GM19397 (cell line): ENCODE measurements at regions not wholly inside any gene's neighbourhood (a gene's known extent, or its start where the extent isn't known, plus 50 kb on each side); places are given as distances from the start of the nearest gene placed in this dataset.
"Not testable (repeated sequence)": the region's sequence is repeated elsewhere in the genome, so short reads cannot be mapped to it uniquely, and the experiment has no call there.

Experiments used
- ATAC-seq: cut with Tn5 transposase; IDR thresholded peaks from one replicate; pipeline ENCODE4 v1.9.1; 2021; ENCODE audit warnings: mild to moderate bottlenecking, moderate library complexity; ENCODE audit not compliant: unreplicated experiment

DNA sequence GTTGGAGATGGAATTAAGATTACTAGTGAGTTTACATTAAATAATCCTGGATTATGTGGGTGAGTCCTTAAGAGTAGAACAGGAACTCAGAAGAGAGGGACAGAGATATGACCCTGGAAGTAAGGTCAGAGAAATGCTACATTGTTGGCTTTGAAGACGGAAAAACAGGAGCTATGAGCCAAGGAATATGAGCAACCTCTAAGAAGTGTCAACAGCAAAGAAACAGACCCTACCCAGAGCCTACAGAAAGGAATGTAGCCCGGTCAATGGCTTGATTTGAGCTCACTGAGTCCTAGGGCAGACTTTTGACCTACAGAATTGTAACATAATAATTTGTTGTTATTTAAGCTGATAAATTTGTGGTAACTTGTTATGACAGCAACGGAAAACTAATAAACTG, 304.9 kb downstream of the IPMK start:
- no peak for ATAC-seq

DNA sequence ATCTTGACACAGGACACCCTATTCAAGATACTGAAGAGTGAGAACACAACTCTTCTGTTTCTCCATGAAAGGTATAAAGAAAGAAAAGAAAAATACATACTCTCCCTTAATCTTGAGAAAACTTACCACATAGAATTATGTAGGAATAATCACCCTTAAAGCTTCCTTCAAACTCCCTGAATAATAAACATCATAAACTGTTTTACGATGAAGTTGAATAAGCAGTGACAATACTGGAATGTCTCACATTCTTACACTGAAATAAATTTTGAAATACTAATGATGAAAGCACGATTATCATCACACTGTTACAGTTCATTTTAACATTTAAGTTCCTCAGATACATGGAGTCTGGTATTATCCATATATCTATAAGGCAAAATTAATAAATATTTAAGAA, 306.2 kb downstream of the IPMK start:
- ATAC-seq = no peak

DNA sequence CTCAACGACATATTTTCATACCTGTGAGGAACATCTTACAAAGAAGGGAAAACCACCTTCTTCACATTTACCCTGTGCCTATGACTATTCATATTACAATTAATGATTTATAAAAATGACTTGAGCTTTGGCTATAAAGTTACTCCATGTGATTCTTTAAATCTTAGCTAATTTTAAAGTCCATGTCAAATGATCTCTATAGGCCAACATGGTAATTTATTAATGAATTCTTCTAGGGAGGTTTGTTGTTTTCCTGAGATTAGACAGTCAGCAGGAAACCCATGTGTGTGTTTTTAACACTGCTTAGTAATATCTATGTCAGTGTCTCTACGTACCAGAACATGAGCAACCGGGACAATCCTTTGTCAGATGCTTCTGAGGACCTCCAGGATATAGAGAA, 307.3 kb downstream of the IPMK start:
- no peak for ATAC-seq

DNA sequence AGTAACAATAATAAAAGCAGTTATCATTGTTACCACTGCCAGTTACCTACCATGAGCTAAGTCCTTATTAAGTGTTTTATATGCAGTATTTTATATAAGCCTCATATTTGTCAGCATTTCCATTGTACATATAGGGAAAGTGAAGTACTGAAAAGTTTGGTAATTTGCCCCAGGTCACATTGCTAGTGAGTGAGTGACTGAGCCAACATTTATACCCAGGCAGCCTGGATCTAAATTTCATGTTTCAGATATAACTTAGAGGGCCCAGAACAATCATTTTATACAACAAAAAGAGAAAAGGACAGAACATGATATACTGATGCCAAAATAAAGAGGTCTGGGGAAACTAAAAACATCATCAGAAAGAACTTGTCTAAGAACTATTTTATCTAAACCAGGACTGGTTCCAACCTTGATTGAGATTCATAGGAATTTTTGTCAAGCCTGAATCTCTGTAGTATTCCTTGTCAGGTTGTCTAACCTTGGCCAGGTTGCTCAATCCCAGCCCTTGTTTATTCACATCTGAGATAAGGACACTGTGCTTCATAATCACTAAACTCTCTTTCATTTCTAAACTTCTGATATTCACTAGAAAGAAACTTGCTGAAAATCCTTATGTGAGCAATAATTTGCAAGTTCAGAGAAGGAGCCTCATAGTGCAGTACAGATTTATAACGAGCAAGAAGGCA, 308.2 kb downstream of the IPMK start:
- no peak for ATAC-seq

DNA sequence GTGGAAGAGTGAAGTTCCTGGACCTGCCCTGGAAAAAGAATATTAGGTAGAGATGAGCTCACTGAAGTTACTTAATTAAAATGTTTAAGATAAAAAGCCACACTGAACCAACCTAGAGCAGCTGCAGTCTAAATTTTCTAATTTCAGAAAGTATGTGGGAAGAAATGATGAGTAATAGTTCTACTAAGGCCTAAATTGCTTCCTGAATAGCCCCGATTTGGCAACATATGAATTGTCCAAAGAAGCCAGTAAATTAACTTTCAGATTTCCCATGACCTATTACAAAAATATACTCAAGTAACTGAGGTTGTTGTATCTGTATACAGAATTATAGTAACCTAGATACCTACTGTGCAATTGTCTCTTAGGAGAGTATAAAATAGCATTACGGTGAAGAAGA, 312.6 kb downstream of the IPMK start:
- no peak for ATAC-seq

DNA sequence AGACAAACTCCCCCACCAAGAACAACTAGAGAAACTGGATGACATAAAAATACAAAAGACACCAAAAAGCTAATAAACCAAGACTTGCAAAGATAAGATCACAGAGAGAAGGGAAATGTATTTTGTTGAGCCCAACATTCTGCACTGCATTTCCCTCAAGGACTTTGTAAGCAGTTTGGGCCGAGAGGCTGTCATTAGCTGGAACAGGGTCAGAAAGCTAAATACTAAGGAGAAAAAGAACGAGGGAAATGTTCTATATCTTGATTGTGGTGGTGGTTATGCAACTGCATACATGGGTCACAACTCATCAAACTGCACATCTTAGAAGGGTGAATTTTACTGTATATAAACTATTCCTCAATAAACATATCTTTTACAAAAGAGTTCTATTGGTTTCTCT, 315.0 kb downstream of the IPMK start:
- no peak for ATAC-seq

DNA sequence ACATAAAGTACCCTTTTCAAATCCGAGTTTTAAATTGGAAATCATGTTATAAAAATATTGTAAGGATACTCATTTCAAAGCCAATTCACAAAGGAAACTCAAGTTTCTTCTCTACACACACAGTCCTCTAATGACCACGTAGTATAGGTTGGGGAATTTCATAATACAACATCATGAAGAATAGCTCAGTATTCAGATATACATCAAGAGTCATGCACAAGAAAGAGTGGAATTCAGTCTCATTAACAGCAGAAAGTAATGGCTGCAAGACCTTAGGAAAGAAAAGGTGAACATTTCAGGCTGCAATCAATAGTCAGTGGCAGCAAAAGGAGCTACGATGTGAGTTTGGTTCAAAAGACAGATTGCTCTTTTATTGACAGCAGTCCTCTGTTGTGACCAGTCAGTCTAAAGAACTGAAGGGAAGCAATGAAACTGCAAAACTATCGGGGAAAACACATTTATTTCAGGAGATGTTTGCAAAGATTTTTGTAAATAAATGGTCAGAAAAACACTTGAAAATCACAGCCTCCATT, 317.2 kb downstream of the IPMK start:
- no peak for ATAC-seq

DNA sequence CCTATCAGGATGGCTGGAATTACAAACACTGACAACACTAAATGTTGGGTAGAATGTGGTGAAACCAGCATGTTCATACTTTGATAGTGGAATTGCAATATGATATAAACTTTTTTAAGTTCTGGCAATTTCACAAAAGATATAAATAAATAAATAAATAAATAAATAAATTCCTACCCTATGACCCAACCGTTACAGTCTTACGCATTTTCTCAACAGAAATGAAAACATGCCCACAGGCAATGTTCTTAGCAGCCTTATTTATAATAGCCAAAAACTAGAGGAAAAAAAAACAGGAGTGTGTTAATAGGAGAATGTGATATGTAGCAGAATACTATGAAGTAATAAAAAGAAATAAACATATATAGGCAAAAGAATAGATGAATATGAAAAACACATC, 318.9 kb downstream of the IPMK start:
- no peak for ATAC-seq

DNA sequence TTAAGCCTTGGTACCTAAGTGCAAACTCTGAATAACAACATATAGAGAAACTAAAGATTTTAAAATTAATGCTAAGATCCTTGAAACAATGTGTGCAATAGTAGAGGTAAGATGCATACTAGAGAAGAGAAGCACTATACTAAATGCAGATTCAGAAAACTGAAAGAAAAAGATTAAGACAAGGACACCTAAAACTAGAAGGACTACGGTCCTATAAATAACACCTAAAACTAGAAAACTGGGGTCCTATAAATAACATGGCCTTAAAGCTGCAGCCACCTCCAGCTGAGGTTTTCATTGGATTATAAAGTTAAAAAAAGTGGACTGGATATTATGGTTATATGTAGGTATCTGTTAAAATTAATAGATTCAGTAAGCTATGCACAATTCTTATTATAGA, 320.9 kb downstream of the IPMK start:
- no peak for ATAC-seq

DNA sequence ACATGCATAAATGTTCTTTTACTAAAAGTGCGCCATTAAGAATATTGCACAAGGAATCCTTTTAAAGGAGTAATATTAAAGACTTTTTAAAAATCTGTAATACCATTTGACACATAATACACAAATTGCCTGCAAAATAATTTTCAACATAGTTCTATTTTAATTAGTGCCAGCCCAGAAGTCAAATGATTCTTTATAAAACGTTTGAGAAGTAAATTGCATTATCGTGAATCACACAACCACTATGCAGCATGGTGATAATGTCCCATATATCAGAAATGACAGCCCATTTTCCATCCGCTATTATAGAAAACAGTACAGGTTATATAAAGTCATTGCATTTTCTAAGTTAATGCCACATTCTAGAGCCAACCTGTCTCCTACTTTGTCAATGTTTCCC, 324.0 kb downstream of the IPMK start:
- no peak for ATAC-seq

DNA sequence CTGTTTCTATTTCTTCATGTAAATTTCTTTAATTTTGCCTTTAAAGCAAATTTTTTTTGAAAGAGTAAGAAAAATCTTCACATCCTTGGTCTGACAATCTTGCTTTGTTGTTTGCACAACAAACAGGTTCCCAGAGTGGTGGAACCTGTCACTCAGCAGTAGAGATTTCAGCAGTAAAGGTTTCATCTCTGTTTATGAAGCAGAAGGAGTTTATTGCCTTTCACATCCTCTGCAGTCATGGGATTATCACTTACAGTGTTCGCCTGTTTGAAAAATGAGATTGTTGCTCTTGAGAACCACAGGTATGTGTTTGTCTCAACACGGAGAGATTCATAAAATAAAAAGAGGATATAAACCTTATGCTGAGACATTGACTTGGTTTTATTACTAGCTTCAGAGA, 342.6 kb downstream of the IPMK start:
- no peak for ATAC-seq

DNA sequence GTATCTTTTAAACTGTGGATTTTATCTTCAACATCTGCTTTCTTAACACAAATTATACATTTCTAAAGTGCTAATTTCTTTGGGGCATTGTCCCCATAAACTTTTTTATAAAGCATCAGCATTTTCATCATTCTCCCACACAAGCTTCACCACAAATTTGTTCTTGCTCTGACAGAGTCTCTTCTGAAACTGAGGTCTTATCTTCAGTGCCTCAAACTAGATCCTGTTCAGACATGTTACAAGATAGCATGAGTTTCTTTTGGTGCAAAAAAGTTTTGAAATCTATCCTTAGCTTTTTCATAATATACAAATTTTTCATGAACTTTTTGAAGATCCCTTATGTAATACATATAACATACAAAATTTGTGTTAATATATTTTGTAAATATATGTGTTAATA, 346.6 kb downstream of the IPMK start:
- no peak for ATAC-seq

DNA sequence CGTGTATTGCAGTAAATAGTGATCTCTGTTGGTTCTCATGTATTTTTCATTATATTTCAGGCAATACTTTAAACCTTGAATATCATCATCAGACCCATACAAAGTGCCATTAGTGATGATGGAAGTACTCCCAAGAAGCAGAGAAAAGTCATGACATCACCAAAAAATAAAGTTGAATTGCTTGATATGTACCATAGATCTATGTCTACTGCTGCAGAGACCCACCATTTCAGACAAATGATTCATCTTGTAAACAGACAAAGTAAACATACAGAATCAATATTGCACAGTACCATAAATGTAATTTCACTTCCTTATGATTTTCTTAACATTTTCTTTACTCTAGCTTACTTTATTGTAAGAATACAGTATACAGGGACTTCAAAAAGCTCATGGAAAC, 347.8 kb downstream of the IPMK start:
- ATAC-seq = no peak

DNA sequence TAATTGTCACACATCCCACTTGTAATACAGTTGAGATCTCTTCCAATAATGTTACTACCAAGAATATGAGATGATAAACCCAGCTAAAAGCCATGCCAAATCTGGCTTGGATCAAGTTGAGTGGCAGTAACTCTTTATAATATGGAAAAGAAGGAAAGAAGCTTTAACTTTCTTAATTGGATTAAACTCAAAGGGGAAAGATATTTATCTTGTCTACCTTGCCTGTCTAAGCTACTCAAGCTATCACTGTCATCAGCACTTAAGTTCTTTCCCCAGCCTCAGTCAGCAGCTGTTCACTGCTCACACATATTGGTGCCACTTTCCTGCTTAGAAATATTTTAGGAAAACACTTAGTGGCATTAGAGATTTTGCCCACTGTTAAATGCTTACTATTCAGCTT, 350.7 kb downstream of the IPMK start:
- ATAC-seq = no peak

DNA sequence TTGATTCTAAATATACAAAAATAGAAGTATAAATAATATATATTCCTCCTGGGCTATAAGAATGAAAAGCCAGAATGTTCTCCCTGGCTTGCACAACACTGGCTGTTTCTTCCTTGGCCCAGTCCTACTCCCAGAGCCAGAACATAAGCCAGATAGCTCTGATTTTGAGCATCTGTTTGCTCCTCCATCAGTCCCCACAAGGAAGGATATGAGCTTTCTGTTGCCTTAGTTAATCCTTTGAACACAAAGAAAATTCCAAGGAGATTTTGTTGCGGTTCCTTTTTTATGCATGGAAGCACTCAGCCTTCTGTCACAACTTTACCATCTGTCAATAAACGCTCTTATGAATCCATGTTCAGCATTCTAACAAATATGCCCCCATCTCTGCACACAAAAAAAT, 361.8 kb downstream of the IPMK start:
- ATAC-seq = no peak

DNA sequence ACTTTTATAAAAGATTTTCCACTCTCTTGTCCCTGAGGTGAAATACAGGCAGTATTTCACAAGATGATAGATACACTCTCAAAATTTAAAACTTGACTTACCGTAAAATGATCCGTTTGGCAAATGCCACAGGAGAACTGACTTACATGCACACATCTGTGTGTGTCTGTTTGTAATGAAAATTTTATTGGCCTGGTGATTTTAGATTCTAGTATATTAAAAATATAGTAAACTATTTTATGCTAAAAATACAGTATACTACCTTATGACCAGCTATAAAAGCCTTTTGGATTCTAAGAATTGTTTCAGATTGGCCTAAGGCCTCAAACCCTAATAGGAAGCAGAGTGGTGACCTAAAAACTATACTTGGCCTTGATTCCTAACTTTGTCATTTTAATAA, 362.7 kb downstream of the IPMK start:
- no peak for ATAC-seq

DNA sequence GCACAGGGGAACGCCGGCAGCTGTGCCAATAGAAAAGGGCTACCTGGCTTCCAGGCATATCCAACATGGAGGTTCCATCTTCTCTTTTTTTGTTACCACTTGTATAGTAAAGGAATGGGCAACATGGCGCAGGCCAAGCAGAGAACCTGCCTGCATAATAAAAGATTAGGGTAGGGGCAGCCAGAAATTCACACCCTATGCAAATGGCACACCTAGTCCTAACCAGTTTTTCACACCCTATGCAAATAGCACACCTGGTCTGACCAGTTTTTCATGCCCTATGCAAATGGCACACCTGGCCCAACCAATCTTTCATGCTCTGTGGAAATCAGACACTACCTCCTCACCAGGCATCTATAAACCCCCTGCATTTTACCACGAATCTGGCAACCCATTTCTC, 369.5 kb downstream of the IPMK start:
- ATAC-seq = no peak

DNA sequence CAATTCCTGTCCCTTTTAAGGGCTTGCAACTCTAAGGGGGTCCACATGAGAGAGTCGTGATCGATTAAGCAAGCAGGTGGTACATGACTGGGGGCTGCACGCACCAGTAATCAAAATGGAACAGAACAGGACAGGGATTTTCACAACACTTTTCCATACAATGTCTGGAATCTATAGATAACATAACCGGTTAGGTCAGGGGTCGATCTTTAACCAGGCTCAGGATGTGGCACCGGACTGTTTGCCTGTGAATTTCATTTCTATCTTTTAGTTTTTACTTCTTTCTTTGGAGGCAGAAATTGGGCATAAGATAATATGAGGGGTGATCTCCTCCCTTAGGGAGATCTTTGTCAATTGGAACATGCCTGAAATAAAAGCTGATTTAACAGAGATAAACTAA, 370.1 kb downstream of the IPMK start:
- ATAC-seq = no peak

DNA sequence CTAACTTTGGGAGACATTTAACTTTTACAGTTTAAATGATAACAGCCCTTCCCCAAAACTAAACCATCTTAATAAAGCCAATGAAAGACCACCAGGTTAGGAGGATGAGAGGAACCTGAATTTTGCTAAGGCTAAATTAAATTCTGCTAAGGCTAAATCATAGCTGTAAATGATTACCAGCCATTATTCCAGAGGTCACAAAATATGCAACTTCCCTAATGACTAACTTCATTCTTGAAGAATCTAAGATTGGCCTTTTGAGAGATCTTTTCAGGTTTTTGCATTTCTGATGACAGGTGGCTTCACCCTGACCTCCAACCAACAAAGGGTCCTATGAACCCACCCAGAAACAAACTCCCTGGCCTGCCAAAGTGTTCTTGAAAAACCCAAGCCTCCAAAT, 373.3 kb downstream of the IPMK start:
- no peak for ATAC-seq

DNA sequence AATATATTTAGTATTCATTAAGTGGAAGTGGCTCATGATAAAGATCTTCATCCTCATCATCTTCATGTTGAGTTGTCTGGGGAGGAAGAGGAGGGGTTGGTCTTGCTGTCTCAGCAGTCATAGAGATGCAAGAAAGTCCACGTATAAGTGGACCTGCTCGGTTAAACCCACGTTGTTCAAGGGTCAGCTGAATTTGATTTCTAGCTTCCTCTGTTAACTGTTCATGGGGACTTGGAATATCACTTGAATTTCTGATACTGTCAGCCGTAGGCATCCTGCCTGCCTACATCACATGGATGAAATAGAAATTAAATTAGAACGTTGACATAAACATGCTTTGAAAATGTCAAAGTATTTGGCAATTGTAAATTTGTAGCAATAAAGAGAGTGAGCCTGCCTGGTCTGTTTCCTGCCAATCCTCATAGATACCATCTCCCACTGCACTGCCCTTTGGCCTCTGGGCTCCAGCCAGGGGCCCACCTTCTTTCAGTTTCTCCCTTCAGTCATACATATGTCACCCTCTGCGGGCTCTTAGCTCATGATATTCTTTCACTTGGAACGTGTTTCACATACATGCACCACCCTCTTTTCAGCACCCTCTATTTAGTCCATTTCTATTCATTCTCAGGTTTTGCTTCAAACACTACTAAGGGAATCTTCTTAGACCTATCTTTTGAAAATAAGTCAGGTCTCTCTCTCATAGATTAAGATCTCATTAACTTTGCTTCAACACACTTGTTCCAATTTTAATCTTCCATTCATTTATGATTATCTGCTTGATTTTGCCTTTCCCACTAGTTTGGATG, 376.3 kb downstream of the IPMK start:
- no peak for ATAC-seq

DNA sequence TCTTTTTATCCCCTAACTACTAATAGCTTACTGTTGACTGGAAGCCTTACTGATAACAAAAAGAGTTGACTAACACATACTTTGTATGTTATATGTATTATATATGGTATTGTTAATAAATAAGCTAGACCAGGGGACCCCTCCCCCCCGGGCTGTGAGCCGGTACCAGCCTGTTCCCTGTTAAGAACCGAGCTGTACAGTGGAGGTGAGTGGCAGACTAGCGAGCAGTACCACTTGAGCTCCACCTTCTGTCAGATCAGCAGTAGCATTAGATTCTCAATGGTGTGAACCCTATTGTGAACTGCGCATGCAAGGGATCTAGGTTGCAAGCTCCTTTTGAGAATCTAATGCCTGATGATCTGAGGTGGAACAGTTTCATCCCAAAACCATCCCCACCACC, 377.0 kb downstream of the IPMK start:
- ATAC-seq = no peak

DNA sequence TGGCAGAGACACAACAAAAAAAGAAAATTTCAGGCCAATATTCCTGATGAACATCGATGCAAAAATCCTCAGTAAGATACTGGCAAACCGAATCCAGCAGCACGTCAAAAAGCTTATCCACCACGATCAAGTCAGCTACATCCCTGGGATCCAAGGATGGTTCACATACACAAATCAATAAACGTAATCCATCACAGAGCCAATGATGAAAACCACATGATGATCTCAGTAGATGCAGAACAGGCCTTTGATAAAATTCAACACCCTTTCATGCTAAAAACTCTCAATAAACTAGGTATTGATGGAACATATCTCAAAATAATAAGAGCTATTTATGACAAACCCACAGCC, 382.1 kb downstream of the IPMK start:
- not testable (repeated sequence) for ATAC-seq
